Sigmoid colon (tissue), 3 donors: ENCODE measurements at regions not wholly inside any gene's neighbourhood (a gene's known extent, or its start where the extent isn't known, plus 50 kb on each side); places are given as distances from the start of the nearest gene placed in this dataset.

Experiments
- POLR2A ChIP-seq, 2 donors: fragments of 450-650 bp; IDR thresholded peaks; one replicate each; pipeline ENCODE4 v1.6.1; 2016; ENCODE audit warnings: antibody characterized with exemption in 2 of 2, mild to moderate bottlenecking in 2 of 2, moderate library complexity in 2 of 2
- TF ChIP-seq, protein P1 (sequence below), 4 experiments: fragments of 450-650 bp in 3 of 4; fragments of 200-600 bp in 1 of 4; IDR thresholded peaks; one replicate each; pipeline ENCODE4 v1.5.1; 2016 to 2019; ENCODE audit warnings: antibody characterized with exemption in 4 of 4, mild to moderate bottlenecking in 3 of 4, moderate library complexity in 2 of 4

DNA sequence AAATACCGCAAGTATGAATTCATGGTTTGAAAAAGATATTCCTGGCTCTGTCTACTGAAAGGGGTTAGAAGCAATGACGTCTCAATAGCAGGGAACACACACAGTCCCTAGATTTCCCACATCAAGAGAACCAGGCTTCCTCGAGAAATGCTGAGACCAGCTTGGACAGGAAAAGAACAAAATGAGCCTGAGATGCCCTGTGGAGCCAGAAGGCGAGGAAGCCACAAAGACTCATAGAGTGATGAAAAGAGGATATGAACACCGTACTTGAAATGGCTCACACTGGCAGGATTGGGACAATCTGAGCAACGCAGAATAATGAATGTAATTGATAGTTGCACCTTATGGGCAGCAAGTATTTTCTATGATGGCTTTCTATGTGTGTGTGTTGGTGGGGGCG is 302.4 kb upstream of the ATP10A start:
- no peak for TF ChIP-seq POLR2A (IDR thresholded peaks at IDR 0.05)
- TF ChIP-seq, protein P1, sequence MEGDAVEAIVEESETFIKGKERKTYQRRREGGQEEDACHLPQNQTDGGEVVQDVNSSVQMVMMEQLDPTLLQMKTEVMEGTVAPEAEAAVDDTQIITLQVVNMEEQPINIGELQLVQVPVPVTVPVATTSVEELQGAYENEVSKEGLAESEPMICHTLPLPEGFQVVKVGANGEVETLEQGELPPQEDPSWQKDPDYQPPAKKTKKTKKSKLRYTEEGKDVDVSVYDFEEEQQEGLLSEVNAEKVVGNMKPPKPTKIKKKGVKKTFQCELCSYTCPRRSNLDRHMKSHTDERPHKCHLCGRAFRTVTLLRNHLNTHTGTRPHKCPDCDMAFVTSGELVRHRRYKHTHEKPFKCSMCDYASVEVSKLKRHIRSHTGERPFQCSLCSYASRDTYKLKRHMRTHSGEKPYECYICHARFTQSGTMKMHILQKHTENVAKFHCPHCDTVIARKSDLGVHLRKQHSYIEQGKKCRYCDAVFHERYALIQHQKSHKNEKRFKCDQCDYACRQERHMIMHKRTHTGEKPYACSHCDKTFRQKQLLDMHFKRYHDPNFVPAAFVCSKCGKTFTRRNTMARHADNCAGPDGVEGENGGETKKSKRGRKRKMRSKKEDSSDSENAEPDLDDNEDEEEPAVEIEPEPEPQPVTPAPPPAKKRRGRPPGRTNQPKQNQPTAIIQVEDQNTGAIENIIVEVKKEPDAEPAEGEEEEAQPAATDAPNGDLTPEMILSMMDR (IDR thresholded peaks at IDR 0.05) = no peak
